ACC112 (cell line): ENCODE measurements at regions not wholly inside any gene's neighbourhood (a gene's known extent, or its start where the extent isn't known, plus 50 kb on each side); places are given as distances from the start of the nearest gene placed in this dataset.

Experiments used
- H2AFZ ChIP-seq: fragments of 200-600 bp; sonication (generic); one replicate; pipeline ENCODE4 v1.6.0; 2017; ENCODE audit warnings: antibody characterized with exemption, low read length; ENCODE audit not compliant: unreplicated experiment
- H3K27ac ChIP-seq: fragments of 200-600 bp; sonication (generic); 2 replicates; pipeline ENCODE4 v1.5.1; 2014; ENCODE audit warnings: low read depth, mild to moderate bottlenecking, antibody characterized with exemption, low read length, moderate library complexity
- H3K27me3 ChIP-seq: fragments of 200-600 bp; sonication (generic); 2 replicates; pipeline ENCODE4 v1.6.1; 2014; ENCODE audit warnings: mild to moderate bottlenecking, antibody characterized with exemption, low read length, moderate library complexity, mixed read lengths; ENCODE audit not compliant: insufficient read depth
- H3K36me3 ChIP-seq: fragments of 200-600 bp; sonication (generic); 2 replicates; pipeline ENCODE4 v1.6.1; 2016; ENCODE audit warnings: mild to moderate bottlenecking, antibody characterized with exemption, low read length, moderate library complexity, mixed read lengths; ENCODE audit not compliant: insufficient read depth
- H3K4me1 ChIP-seq: fragments of 200-600 bp; sonication (generic); one replicate; pipeline ENCODE4 v1.6.1; 2016; ENCODE audit warnings: low read length, mixed read lengths; ENCODE audit not compliant: insufficient read depth, unreplicated experiment, control insufficient read depth
- H3K4me3 ChIP-seq: fragments of 200-600 bp; sonication (generic); 2 replicates; pipeline ENCODE4 v1.5.1; 2014; ENCODE audit warnings: mild to moderate bottlenecking, low read depth, low read length
- H3K79me2 ChIP-seq: fragments of 200-600 bp; sonication (generic); one replicate; pipeline ENCODE4 v1.6.0; 2016; ENCODE audit warnings: low read length; ENCODE audit not compliant: control insufficient read depth, unreplicated experiment, insufficient read depth

GRCh38 chr2:58633613-58634365 lies 392.7 kb upstream of the FANCL start:
- Histone ChIP-seq H3K36me3 (no peaks in the 10 kb centered on the region), H3K27ac (peak overlapping the region; percentile 69), H2AFZ (peak overlapping the region; percentile 8), H3K4me1 (peaks cover 43% of the 10 kb centered on the region), H3K27me3 (no peaks in the 10 kb centered on the region), H3K4me3 (0 out of 2 replicates have a peak overlapping the region, but pooled peaks have one; percentile 13), H3K79me2 (no peaks in the 10 kb centered on the region)

DNA sequence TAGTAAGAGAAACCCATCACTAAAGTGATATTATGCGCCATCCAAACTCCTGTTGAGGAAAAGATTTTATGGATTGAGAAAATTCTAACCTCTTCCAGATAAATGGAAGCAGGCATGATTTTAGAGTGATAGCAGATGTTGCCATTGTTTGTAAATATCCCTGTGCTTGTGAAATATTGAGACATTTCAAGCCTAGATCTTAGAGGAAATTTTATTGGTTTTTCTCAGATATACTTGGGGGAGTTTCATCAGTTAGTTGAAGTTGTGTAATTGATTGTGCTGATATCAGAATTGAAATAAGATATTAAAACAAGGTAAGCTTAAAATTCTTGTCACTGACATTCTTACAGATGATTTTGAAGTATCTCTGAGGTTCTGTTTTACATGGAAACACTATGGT lies 390.9 kb upstream of the FANCL start:
- Histone ChIP-seq H3K4me3 (no peak overlapping the region), H3K27me3 (no peaks in the 10 kb centered on the region), H3K79me2 (no peaks in the 10 kb centered on the region), H3K27ac (no peak overlapping the region), H3K4me1 (peaks cover 35% of the 10 kb centered on the region), H3K36me3 (no peaks in the 10 kb centered on the region), H2AFZ (no peak overlapping the region)

DNA sequence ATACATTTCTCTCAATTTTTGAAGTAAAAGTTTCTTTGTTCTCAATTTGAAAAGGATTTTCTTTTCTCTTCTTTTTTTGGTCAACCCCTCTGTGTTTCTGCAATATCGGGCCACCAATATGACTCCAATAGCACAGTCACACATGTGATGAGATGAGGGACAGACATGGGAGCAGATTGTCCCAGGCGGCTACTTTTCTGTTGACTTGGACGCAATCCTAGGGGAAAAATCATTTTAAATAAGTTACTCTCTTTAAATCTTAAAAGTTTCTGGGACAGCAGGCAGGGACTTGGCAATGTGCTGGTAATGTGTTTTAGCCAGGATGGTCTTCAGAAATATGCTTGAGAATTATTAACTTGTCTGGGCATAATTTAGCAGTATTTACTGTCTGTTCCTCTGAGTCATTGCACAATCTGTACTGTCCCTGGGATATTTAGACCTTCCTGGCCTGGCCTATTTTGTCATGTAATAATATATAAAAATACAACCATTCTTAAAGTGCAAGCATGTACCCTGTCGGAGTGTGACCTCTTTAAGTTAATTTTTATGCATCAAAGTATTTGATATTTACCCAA lies 388.5 kb upstream of the FANCL start:
- H2AFZ ChIP-seq = no peak overlapping the region
- no peaks in the 10 kb centered on the region for H3K27me3 ChIP-seq
- no peak overlapping the region for H3K4me3 ChIP-seq
- no peak overlapping the region for H3K27ac ChIP-seq
- H3K4me1 ChIP-seq = peaks cover 26% of the 10 kb centered on the region
- H3K79me2 ChIP-seq = no peaks in the 10 kb centered on the region
- no peaks in the 10 kb centered on the region for H3K36me3 ChIP-seq

- Histone ChIP-seq H3K27ac (peak overlapping the region; percentile 75), H3K4me3 (0 out of 2 replicates have a peak overlapping the region, but pooled peaks have one; percentile 10), H3K36me3 (no peaks in the 10 kb centered on the region), H3K79me2 (no peaks in the 10 kb centered on the region), H2AFZ (peak overlapping the region; percentile 92), H3K4me1 (peaks cover 38% of the 10 kb centered on the region), H3K27me3 (no peaks in the 10 kb centered on the region)
Observed at GRCh38 chr2:58620896-58621295, 379.8 kb upstream of the FANCL start.

GRCh38 chr2:58620093-58620492 lies 379.0 kb upstream of the FANCL start:
- Histone ChIP-seq H3K4me3 (peak overlapping the region; percentile 10), H3K27ac (peak overlapping the region; percentile 75), H3K79me2 (no peaks in the 10 kb centered on the region), H3K27me3 (no peaks in the 10 kb centered on the region), H3K36me3 (no peaks in the 10 kb centered on the region), H2AFZ (peak overlapping the region; percentile 92), H3K4me1 (peaks cover 38% of the 10 kb centered on the region)

DNA sequence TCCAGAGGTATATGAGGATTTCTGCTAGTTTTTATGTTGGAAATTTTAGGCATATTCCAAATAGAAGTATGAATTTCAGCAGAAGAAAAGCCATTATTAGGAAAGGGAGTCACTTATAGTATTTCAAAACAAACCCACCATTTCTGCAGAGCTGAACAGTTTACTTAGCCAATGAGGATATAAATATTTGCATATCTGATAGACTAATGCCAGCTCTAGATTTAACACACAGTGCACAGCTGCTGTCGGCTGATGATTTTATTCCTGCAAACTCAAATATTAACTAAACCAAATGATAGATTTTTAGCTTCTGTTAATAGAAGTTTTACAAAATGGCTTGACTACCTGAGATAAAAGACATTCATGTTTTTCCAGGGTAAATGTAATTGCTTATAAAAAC lies 375.8 kb upstream of the FANCL start:
- H3K4me3 ChIP-seq = no peak overlapping the region
- H3K79me2 ChIP-seq = no peaks in the 10 kb centered on the region
- H2AFZ ChIP-seq = peak overlapping the region; percentile 31
- H3K36me3 ChIP-seq = no peaks in the 10 kb centered on the region
- H3K27me3 ChIP-seq = no peaks in the 10 kb centered on the region
- H3K4me1 ChIP-seq = peaks cover 43% of the 10 kb centered on the region
- H3K27ac ChIP-seq = no peak overlapping the region

DNA sequence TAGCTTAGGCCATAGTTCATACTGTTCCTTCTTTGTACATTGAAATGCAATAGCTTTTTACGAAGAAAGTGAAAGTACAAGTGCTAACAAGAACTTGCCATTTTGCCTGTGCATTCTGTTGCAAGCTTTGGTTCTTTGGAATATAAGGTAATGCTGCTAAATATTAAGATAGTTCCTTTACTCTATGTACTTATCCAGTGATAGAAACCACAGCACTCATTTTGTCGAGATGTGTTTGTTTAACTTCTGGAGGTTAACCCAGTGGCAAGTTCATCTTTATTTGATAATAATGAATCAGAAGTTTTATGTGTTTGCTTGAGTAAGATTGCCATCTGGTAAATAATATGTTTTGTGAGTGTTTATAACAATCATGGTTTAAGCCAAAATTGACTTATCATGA lies 373.1 kb upstream of the FANCL start:
- no peaks in the 10 kb centered on the region for H3K79me2 ChIP-seq
- H3K27ac ChIP-seq = no peak overlapping the region
- peak overlapping the region; percentile 87 for H2AFZ ChIP-seq
- H3K27me3 ChIP-seq = no peaks in the 10 kb centered on the region
- H3K4me1 ChIP-seq = peaks cover 28% of the 10 kb centered on the region
- H3K36me3 ChIP-seq = no peaks in the 10 kb centered on the region
- H3K4me3 ChIP-seq = peak overlapping the region; percentile 57

- Histone ChIP-seq H3K4me3 (no peak overlapping the region), H3K79me2 (no peaks in the 10 kb centered on the region), H3K27me3 (no peaks in the 10 kb centered on the region), H2AFZ (no peak overlapping the region), H3K36me3 (no peaks in the 10 kb centered on the region), H3K27ac (no peak overlapping the region), H3K4me1 (peaks cover 20% of the 10 kb centered on the region)
Observed at GRCh38 chr2:58612973-58613372, 371.8 kb upstream of the FANCL start.

DNA sequence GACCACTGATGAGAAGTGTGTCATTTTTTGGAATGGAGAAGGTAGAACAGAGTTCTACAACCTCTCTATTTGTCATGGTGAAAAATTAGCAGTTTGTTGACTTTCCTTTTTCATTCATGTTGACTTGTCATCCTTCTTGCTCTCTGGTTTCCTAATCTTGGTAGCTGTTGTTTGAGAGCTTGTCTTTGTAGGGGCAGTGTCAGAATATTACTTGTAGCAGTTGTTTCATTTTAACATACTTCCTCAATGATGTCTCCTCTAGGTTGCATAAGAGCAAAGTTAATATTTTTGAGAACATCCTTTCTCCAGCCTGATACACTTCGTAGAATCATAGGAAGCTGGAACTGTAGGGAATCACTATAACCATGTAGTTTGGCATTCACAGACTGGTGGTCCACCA lies 368.2 kb upstream of the FANCL start:
- peak overlapping the region; percentile 13 for H2AFZ ChIP-seq
- H3K4me1 ChIP-seq = peaks cover 12% of the 10 kb centered on the region
- no peaks in the 10 kb centered on the region for H3K36me3 ChIP-seq
- no peak overlapping the region for H3K27ac ChIP-seq
- H3K27me3 ChIP-seq = no peaks in the 10 kb centered on the region
- no peaks in the 10 kb centered on the region for H3K79me2 ChIP-seq
- H3K4me3 ChIP-seq = no peak overlapping the region

DNA sequence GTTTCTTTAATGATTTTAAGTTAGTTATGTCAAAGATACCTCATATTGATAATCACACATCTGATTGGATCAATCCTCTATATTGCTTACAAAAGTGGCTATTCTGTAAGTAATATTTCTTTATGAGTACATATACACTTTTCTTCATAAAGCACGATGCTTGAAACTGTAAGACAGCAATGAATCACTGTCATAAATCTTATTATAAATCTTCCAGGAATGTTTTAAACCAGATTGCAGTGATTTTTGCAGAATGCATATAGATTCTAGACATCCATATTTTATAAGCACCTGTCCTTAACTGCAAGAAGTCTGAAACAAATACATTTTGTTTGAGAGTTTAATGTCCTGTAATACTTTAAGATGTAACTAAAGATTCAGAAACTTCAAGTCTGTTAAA lies 367.0 kb upstream of the FANCL start:
- peaks cover 8% of the 10 kb centered on the region for H3K4me1 ChIP-seq

GRCh38 chr2:58607448-58607847 lies 366.3 kb upstream of the FANCL start:
- H2AFZ ChIP-seq = no peak overlapping the region
- no peak overlapping the region for H3K27ac ChIP-seq
- no peaks in the 10 kb centered on the region for H3K79me2 ChIP-seq
- H3K27me3 ChIP-seq = no peaks in the 10 kb centered on the region
- peaks cover 7% of the 10 kb centered on the region for H3K4me1 ChIP-seq
- H3K4me3 ChIP-seq = no peak overlapping the region
- H3K36me3 ChIP-seq = no peaks in the 10 kb centered on the region

More for the DNA sequence above, 367.0 kb upstream of the FANCL start:
- Histone ChIP-seq H3K27ac (no peak overlapping the region), H2AFZ (no peak overlapping the region), H3K79me2 (no peaks in the 10 kb centered on the region), H3K36me3 (no peaks in the 10 kb centered on the region), H3K27me3 (no peaks in the 10 kb centered on the region), H3K4me3 (no peak overlapping the region)
